22Rv1 (cell line): ENCODE measurements at regions not wholly inside any gene's neighbourhood (a gene's known extent, or its start where the extent isn't known, plus 50 kb on each side); places are given as distances from the start of the nearest gene placed in this dataset.

Source experiments
- ZFX ChIP-seq: fragments of 450-650 bp; IDR thresholded peaks from 2 replicates; pipeline ENCODE4 v1.6.1; 2017; ENCODE audit warnings: antibody characterized with exemption, borderline replicate concordance
- TF ChIP-seq, protein P1 (sequence below): fragments of 450-650 bp; IDR thresholded peaks from 2 replicates; pipeline ENCODE4 v1.5.1; 2017; ENCODE audit warnings: mild to moderate bottlenecking

DNA sequence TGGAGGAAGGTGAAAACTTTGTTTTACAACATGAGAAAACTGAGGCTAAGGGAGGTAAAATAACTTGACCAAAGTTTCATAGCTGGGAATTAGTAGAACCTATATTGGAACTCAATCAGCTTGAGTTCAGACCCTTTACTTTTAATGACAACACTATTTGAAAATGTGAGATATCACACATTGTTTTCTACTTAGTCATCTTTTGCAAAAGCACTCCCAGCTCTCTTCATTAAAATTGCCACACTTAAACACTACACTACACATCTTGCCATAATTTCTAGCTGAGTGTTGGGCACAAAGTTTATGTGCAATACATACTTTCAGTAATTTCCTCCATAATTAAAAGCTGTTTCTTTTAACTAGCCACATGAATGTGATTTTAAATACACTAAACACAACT, 230.4 kb upstream of the DCBLD2 start:
- TF ChIP-seq, protein P1, sequence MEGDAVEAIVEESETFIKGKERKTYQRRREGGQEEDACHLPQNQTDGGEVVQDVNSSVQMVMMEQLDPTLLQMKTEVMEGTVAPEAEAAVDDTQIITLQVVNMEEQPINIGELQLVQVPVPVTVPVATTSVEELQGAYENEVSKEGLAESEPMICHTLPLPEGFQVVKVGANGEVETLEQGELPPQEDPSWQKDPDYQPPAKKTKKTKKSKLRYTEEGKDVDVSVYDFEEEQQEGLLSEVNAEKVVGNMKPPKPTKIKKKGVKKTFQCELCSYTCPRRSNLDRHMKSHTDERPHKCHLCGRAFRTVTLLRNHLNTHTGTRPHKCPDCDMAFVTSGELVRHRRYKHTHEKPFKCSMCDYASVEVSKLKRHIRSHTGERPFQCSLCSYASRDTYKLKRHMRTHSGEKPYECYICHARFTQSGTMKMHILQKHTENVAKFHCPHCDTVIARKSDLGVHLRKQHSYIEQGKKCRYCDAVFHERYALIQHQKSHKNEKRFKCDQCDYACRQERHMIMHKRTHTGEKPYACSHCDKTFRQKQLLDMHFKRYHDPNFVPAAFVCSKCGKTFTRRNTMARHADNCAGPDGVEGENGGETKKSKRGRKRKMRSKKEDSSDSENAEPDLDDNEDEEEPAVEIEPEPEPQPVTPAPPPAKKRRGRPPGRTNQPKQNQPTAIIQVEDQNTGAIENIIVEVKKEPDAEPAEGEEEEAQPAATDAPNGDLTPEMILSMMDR: no peak
- no peak for TF ChIP-seq ZFX
